Keratinocyte (primary cell): ENCODE measurements at regions not wholly inside any gene's neighbourhood (a gene's known extent, or its start where the extent isn't known, plus 50 kb on each side); places are given as distances from the start of the nearest gene placed in this dataset.

Experiments
- CTCF ChIP-seq, 3 experiments: IDR thresholded peaks in 1 of 3; conservative IDR thresholded peaks in 1 of 3; optimal IDR thresholded peaks in 1 of 3; 2 replicates in 2 of 3; 3 replicates in 1 of 3; pipeline versions ENCODE3 to v1.5.1; 2011; ENCODE audit warnings: low read length in 3 of 3, mild to moderate bottlenecking in 3 of 3, moderate library complexity in 2 of 3, control low read depth in 1 of 3, inconsistent platforms in 1 of 3; ENCODE audit not compliant: insufficient read depth in 2 of 3; ENCODE audit errors: extremely low read depth in 1 of 3
- EZH2 ChIP-seq: IDR thresholded peaks from one replicate; pipeline ENCODE4 v1.6.1; 2012; ENCODE audit warnings: inconsistent platforms, mild to moderate bottlenecking, low read length, moderate library complexity

- no peak for TF ChIP-seq CTCF (optimal IDR thresholded peaks at IDR 0.05 in 1 of 3, IDR thresholded peaks at IDR 0.05 in 1 of 3, conservative IDR thresholded peaks at IDR 0.05 in 1 of 3; ENCODE audit: extremely low read depth in 1 of 3, insufficient read depth in 2 of 3, low read length in 3 of 3)
- TF ChIP-seq EZH2: no peak
These were observed 105.3 kb upstream of the RORB start for GRCh38 chr9:74391816-74392215.
